ENCODE measurements at regions not wholly inside any gene's neighbourhood (a gene's known extent, or its start where the extent isn't known, plus 50 kb on each side); places are given as distances from the start of the nearest gene placed in this dataset.

GRCh38 chr2:7288484-7288883, 371.3 kb downstream of the RNF144A start:
- DNase-seq (ENCODE audit: low read depth in 1 of 2, low spot score in 1 of 2): no peak
- in situ Hi-C loops (cut with HindIII; ENCODE audit: low pct_unique_long_range_greater_than_20kb, low sequenced_read_pairs): no loop called here
- TF ChIP-seq JUND (IDR thresholded peaks at IDR 0.05; ENCODE audit: low read depth): no peak

DNA sequence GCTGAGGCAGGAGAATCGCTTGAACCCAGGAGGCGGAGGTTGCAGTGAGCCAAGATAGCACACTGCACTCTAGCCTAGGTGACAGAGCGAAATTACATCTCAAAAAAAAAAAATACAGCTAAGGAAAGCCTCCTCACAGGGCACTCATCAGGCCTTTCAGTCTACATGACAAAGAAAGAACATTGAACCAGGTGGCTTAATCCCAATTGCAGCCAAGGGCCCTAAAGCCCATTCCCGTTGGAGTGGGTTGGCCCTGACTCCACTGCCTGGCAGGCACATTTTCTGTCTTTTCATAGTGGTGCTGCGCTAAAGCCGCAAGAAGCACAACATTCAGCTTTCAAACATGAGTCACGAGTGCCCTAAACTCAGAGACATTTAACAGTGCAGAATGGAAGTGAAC, 372.5 kb downstream of the RNF144A start:
- no peak for DNase-seq (ENCODE audit: low read depth in 1 of 2, low spot score in 1 of 2)
- no peak for TF ChIP-seq JUND (IDR thresholded peaks at IDR 0.05; ENCODE audit: low read depth)
- in situ Hi-C loops (cut with HindIII; ENCODE audit: low pct_unique_long_range_greater_than_20kb, low sequenced_read_pairs): no loop called here

DNA sequence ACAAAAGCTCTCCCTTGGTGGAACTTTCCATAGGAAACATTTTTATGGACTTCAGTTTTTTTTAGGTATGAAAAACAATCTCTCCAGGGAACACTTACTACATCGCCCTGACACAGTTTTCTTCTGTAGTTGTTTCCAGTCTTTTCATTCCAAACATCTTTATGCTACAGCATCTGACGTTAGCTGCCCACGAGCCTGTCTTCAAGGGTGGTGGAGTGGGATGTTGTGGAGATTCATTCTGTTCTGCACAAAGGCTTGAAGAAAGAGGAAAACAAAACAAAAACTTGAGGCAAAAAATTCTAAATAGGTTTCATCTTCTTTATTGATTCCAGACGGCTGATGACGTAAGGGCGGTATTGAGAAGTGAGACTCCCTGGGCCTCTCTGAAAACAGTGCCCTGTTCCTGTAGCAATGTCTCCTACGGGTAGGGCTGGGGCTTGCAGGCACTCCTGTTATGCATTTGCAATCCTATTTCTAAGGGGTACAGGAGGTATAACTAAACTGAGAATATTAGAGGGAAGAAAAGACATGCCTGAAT, 375.0 kb downstream of the RNF144A start:
- in situ Hi-C loops (cut with HindIII; ENCODE audit: low pct_unique_long_range_greater_than_20kb, low sequenced_read_pairs): no loop called here
- no peak for DNase-seq (ENCODE audit: low read depth in 1 of 2, low spot score in 1 of 2)
- no peak for TF ChIP-seq JUND (IDR thresholded peaks at IDR 0.05; ENCODE audit: low read depth)

GRCh38 chr2:7309582-7309981, 392.4 kb downstream of the RNF144A start:
- DNase-seq (ENCODE audit: low read depth in 1 of 2, low spot score in 1 of 2): no peak
- in situ Hi-C loops (cut with HindIII; ENCODE audit: low pct_unique_long_range_greater_than_20kb, low sequenced_read_pairs): no loop called here
- TF ChIP-seq JUND (IDR thresholded peaks at IDR 0.05; ENCODE audit: low read depth): no peak

- DNase-seq (ENCODE audit: low read depth in 1 of 2, low spot score in 1 of 2): no peak
- in situ Hi-C loops (cut with HindIII; ENCODE audit: low pct_unique_long_range_greater_than_20kb, low sequenced_read_pairs): no loop called here
- TF ChIP-seq JUND (IDR thresholded peaks at IDR 0.05; ENCODE audit: low read depth): no peak
These were observed 407.5 kb downstream of the RNF144A start for GRCh38 chr2:7324706-7325105.

- no peak for TF ChIP-seq JUND (IDR thresholded peaks at IDR 0.05; ENCODE audit: low read depth)
- DNase-seq (ENCODE audit: low read depth in 1 of 2, low spot score in 1 of 2): no peak
- in situ Hi-C loops (cut with HindIII; ENCODE audit: low pct_unique_long_range_greater_than_20kb, low sequenced_read_pairs): no loop called here
These were observed 408.0 kb downstream of the RNF144A start for GRCh38 chr2:7325186-7325585.

DNA sequence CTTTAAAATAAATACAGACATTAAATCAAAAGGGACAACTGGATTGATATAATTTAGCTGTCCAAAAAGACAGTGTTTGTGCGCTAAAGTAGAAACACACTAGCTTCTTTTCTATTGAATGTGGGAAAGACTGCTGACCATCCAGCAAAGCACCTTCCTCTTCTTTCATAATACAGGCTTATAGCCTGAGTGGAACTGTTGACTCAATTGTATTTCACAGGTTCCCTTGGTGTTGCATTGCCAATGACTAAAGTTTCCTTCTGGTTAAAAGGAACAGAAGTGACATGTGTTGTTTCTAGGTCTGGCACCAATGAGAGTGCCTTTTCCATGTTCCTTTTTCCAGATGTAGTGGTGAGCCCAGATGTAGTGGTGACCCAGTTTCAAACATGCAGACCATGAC, 412.3 kb downstream of the RNF144A start:
- no peak for DNase-seq (ENCODE audit: low read depth in 1 of 2, low spot score in 1 of 2)
- in situ Hi-C loops (cut with HindIII; ENCODE audit: low pct_unique_long_range_greater_than_20kb, low sequenced_read_pairs): no loop called here
- no peak for TF ChIP-seq JUND (IDR thresholded peaks at IDR 0.05; ENCODE audit: low read depth)

DNA sequence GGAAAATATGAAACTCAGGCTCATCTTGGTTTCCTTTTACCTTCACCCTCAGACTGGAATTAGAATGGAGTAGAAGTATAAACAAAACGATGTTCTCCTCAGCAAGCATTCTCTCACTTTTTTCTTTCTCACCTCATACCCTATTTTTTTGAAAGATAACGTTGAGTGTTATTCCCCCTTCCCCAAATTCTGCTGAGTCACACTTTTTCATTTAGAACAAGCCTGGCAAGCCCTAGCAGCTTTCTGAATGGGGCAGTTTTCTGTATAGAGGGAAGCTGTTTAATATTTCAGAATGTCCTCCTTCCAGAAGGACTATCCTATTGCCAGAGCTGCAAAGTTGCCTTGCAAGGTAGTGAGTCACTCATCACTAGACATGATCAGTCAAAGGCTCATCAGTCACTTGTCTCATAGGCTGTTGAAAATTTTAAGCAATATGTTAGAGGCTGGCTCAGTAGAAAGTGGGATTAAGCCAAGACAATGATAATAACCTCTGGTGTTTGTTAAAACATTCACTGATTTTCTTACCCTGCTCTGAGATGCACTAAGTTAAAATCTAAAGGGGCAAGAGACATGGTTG, 416.1 kb downstream of the RNF144A start:
- no peak for TF ChIP-seq JUND (IDR thresholded peaks at IDR 0.05; ENCODE audit: low read depth)
- in situ Hi-C loops (cut with HindIII; ENCODE audit: low pct_unique_long_range_greater_than_20kb, low sequenced_read_pairs): no loop called here
- no peak for DNase-seq (ENCODE audit: low read depth in 1 of 2, low spot score in 1 of 2)

- no peak for TF ChIP-seq JUND (IDR thresholded peaks at IDR 0.05; ENCODE audit: low read depth)
- in situ Hi-C loops (cut with HindIII; ENCODE audit: low pct_unique_long_range_greater_than_20kb, low sequenced_read_pairs): no loop called here
- DNase-seq (ENCODE audit: low read depth in 1 of 2, low spot score in 1 of 2): no peak
These were observed 416.8 kb downstream of the RNF144A start for GRCh38 chr2:7333960-7334493.

DNA sequence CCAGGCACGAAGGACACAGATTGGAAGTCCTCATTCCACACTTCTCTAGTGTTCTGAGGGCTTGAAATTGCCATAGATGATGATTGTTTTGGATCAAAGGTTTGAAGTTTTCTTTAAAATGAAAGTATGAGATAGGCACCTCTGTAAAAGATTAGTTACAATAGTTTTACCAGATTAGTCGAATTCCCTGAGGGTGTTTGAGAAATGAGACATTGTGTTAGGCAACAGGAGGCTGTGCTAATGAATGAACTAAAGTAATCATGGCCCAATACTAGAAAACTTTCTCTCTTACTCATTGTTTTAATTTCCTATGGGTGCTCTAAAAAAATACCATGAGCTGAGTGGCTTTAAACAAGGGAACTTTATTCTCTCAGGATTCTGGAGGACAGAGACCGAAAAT, 421.7 kb downstream of the RNF144A start:
- DNase-seq (ENCODE audit: low read depth in 1 of 2, low spot score in 1 of 2): no peak
- in situ Hi-C loops (cut with HindIII; ENCODE audit: low pct_unique_long_range_greater_than_20kb, low sequenced_read_pairs): no loop called here
- no peak for TF ChIP-seq JUND (IDR thresholded peaks at IDR 0.05; ENCODE audit: low read depth)

GRCh38 chr2:7346336-7346735, 429.1 kb downstream of the RNF144A start:
- DNase-seq (ENCODE audit: low read depth in 1 of 2, low spot score in 1 of 2): no peak
- no peak for TF ChIP-seq JUND (IDR thresholded peaks at IDR 0.05; ENCODE audit: low read depth)
- in situ Hi-C loops (cut with HindIII; ENCODE audit: low pct_unique_long_range_greater_than_20kb, low sequenced_read_pairs): no loop called here

DNA sequence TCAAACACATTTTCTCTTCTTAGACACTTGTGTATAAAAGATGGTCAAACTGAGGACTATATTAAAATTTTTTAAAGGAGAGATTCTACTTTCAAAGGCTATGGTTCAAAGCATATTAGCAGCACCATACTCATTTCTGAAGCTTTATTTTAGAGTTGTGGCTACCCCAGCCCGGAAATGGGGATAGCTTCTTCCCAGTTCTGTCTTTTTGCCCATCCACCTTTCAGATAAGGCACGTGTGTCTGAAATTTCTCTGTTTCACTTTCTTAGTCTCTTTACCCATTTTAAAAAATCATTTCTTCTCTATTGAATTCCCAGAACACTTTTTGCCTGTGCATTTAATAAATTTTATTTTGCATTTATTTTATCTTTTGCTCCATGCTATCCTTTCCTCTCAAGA, 431.5 kb downstream of the RNF144A start:
- in situ Hi-C loops (cut with HindIII; ENCODE audit: low pct_unique_long_range_greater_than_20kb, low sequenced_read_pairs): no loop called here
- no peak for TF ChIP-seq JUND (IDR thresholded peaks at IDR 0.05; ENCODE audit: low read depth)
- no peak for DNase-seq (ENCODE audit: low read depth in 1 of 2, low spot score in 1 of 2)

DNA sequence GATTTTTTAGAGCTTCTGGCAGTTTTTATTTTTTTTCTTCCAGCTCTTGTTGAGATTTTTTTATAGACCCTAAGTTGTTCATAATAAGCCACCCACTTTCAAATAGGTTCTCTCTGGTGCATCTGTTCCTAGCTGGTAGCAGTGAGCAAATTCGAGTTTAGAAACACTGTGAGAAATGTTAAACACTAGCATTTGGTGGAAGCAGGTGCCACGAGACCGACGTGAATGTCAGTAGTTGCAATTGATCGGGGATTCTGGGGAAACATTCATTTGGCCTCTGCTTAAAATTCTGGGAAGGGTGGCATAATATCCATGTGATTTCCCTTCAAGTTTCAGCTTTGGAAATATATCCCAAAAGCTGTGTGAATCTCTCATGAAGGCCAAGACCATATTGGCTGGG, 435.0 kb downstream of the RNF144A start:
- in situ Hi-C loops (cut with HindIII; ENCODE audit: low pct_unique_long_range_greater_than_20kb, low sequenced_read_pairs): no loop called here
- no peak for TF ChIP-seq JUND (IDR thresholded peaks at IDR 0.05; ENCODE audit: low read depth)
- no peak for DNase-seq (ENCODE audit: low read depth in 1 of 2, low spot score in 1 of 2)

- in situ Hi-C loops (cut with HindIII; ENCODE audit: low pct_unique_long_range_greater_than_20kb, low sequenced_read_pairs): no loop called here
- TF ChIP-seq JUND (IDR thresholded peaks at IDR 0.05; ENCODE audit: low read depth): no peak
- no peak for DNase-seq (ENCODE audit: low read depth in 1 of 2, low spot score in 1 of 2)
These were observed 436.4 kb downstream of the RNF144A start for GRCh38 chr2:7353571-7353970.

Data from T47D (cell line).